ENCODE measurements at regions not wholly inside any gene's neighbourhood (a gene's known extent, or its start where the extent isn't known, plus 50 kb on each side); places are given as distances from the start of the nearest gene placed in this dataset.

- dilution Hi-C loops (cut with MboI; ENCODE audit: extremely low pct_ligation_motif_present, low sequenced_read_pairs), result no loop called here
- H3K9ac ChIP-seq (replicated peaks; ENCODE audit: extremely low read depth, insufficient read depth, low read length), result no peak overlapping the region
- ChIA-PET CTCF (no interaction called here), POLR2A (no interaction called here)
- H3K36me3 ChIP-seq (ENCODE audit: control insufficient read depth in 2 of 2, extremely low read depth in 1 of 2, insufficient read depth in 2 of 2, low read length in 2 of 2), result no peaks in the 10 kb centered on the region
- H3K27me3 ChIP-seq (ENCODE audit: control insufficient read depth in 2 of 2, insufficient read depth in 2 of 2, low read length in 2 of 2), result peaks cover 0 to 12% of the 10 kb centered on the region in 2 experiments
- no peak for FAIRE-seq
- H3K4me1 ChIP-seq (ENCODE audit: control insufficient read depth, extremely low read depth, insufficient read depth, low read length), result no peaks in the 10 kb centered on the region
- no peak overlapping the region for H2AFZ ChIP-seq (ENCODE audit: low read depth, low read length)
- H3K27ac ChIP-seq (ENCODE audit: insufficient read depth, low read depth, low read length), result no peak overlapping the region
- H3K9me1 ChIP-seq (replicated peaks; ENCODE audit: control insufficient read depth, extremely low read depth, insufficient read depth, low read length), result no peaks in the 10 kb centered on the region
- H3K4me2 ChIP-seq (ENCODE audit: insufficient read depth, low read length), result no peak overlapping the region
- no peaks in the 10 kb centered on the region for H4K20me1 ChIP-seq (replicated peaks; ENCODE audit: control insufficient read depth, extremely low read depth, insufficient read depth, low read length)
- no peak overlapping the region for H3K4me3 ChIP-seq (replicated peaks in 1 of 3; ENCODE audit: insufficient read depth in 1 of 3, low read depth in 1 of 3, low read length in 3 of 3)
- no peak for TF ChIP-seq MYC (IDR thresholded peaks at IDR 0.05; ENCODE audit: low read depth, low read length)
- no peak for TF ChIP-seq POLR2A (IDR thresholded peaks at IDR 0.05; ENCODE audit: low read depth, low read length)
- no peak for TF ChIP-seq JUN (IDR thresholded peaks at IDR 0.05; ENCODE audit: borderline replicate concordance, insufficient read depth, insufficient read length, low read depth)
- TF ChIP-seq GATA2 (IDR thresholded peaks at IDR 0.05; ENCODE audit: insufficient read depth, insufficient read length, low read depth, low read length), result no peak
- TF ChIP-seq POLR2AphosphoS5 (IDR thresholded peaks at IDR 0.05; ENCODE audit: insufficient read depth, low read depth, low read length), result no peak
- TF ChIP-seq EZH2 (IDR thresholded peaks at IDR 0.05; ENCODE audit: borderline replicate concordance, low read depth, low read length, severe bottlenecking), result no peak
- TF ChIP-seq FOS (IDR thresholded peaks at IDR 0.05; ENCODE audit: borderline replicate concordance, insufficient read depth, low read length), result no peak
- TF ChIP-seq MAX (IDR thresholded peaks at IDR 0.05; ENCODE audit: insufficient read depth, insufficient read length), result no peak
- no peak for TF ChIP-seq CTCF (IDR thresholded peaks at IDR 0.05; ENCODE audit: extremely low read depth in 1 of 2, insufficient read depth in 1 of 2, low read depth in 1 of 2, low read length in 2 of 2)
- H3K9me3 ChIP-seq (replicated peaks; ENCODE audit: control insufficient read depth, insufficient read depth, low read length), result no peaks in the 10 kb centered on the region
- BruUV-seq (replicated peaks), result no TSS peak
- no peak for DNase-seq (ENCODE audit: low read depth, low spot score)
- H3K79me2 ChIP-seq (ENCODE audit: control insufficient read depth, insufficient read depth, low read length), result no peaks in the 10 kb centered on the region
- intact Hi-C loops (cut with micrococcal nuclease), result no loop called here
These were observed 298.1 kb upstream of the SLC7A11 start for GRCh38 chr4:138540056-138540800.
